ENCODE measurements at regions not wholly inside any gene's neighbourhood (a gene's known extent, or its start where the extent isn't known, plus 50 kb on each side); places are given as distances from the start of the nearest gene placed in this dataset.

- no peak for TF ChIP-seq CTCF (IDR thresholded peaks at IDR 0.05; ENCODE audit: extremely low read depth in 1 of 2, insufficient read depth in 1 of 2, low read depth in 1 of 2, low read length in 2 of 2)
- no peak for TF ChIP-seq POLR2A (IDR thresholded peaks at IDR 0.05; ENCODE audit: low read depth, low read length)
- TF ChIP-seq POLR2AphosphoS5 (IDR thresholded peaks at IDR 0.05; ENCODE audit: insufficient read depth, low read depth, low read length): no peak
Measured at GRCh38 chr20:17097603-17098002, 129.2 kb upstream of the PCSK2 start.
